ENCODE measurements at regions not wholly inside any gene's neighbourhood (a gene's known extent, or its start where the extent isn't known, plus 50 kb on each side); places are given as distances from the start of the nearest gene placed in this dataset.

GRCh38 chr1:87951852-87952251, 623.2 kb downstream of the LMO4 start:
- H3K4me3 ChIP-seq (ENCODE audit: low read depth, low read length) = no peak overlapping the region
- no peak for TF ChIP-seq CTCF (IDR thresholded peaks at IDR 0.05; ENCODE audit: insufficient read depth, low read depth, low read length)
- no peak for DNase-seq (ENCODE audit: low read depth)

GRCh38 chr1:87953121-87953520, 624.4 kb downstream of the LMO4 start:
- no peak overlapping the region for H3K4me3 ChIP-seq (ENCODE audit: low read depth, low read length)
- no peak for TF ChIP-seq CTCF (IDR thresholded peaks at IDR 0.05; ENCODE audit: insufficient read depth, low read depth, low read length)
- DNase-seq (ENCODE audit: low read depth) = no peak

- H3K4me3 ChIP-seq (ENCODE audit: low read depth, low read length) = no peak overlapping the region
- DNase-seq (ENCODE audit: low read depth) = peak; percentile 84
- TF ChIP-seq CTCF (IDR thresholded peaks at IDR 0.05; ENCODE audit: insufficient read depth, low read depth, low read length) = peak; percentile 91
Measured at GRCh38 chr1:87953732-87954344, 625.2 kb downstream of the LMO4 start.

GRCh38 chr1:87955038-87955437, 626.4 kb downstream of the LMO4 start:
- DNase-seq (ENCODE audit: low read depth) = no peak
- no peak overlapping the region for H3K4me3 ChIP-seq (ENCODE audit: low read depth, low read length)
- no peak for TF ChIP-seq CTCF (IDR thresholded peaks at IDR 0.05; ENCODE audit: insufficient read depth, low read depth, low read length)

- no peak overlapping the region for H3K4me3 ChIP-seq (ENCODE audit: low read depth, low read length)
- TF ChIP-seq CTCF (IDR thresholded peaks at IDR 0.05; ENCODE audit: insufficient read depth, low read depth, low read length) = no peak
- DNase-seq (ENCODE audit: low read depth) = peak; percentile 80
Measured at GRCh38 chr1:87956072-87956471, 627.4 kb downstream of the LMO4 start.

- no peak for DNase-seq (ENCODE audit: low read depth)
- TF ChIP-seq CTCF (IDR thresholded peaks at IDR 0.05; ENCODE audit: insufficient read depth, low read depth, low read length) = no peak
- H3K4me3 ChIP-seq (ENCODE audit: low read depth, low read length) = no peak overlapping the region
Measured at GRCh38 chr1:87956750-87957149, 628.1 kb downstream of the LMO4 start.

- no peak overlapping the region for H3K4me3 ChIP-seq (ENCODE audit: low read depth, low read length)
- no peak for TF ChIP-seq CTCF (IDR thresholded peaks at IDR 0.05; ENCODE audit: insufficient read depth, low read depth, low read length)
- no peak for DNase-seq (ENCODE audit: low read depth)
Measured at GRCh38 chr1:87957331-87957730, 628.7 kb downstream of the LMO4 start.
